ENCODE measurements at regions not wholly inside any gene's neighbourhood (a gene's known extent, or its start where the extent isn't known, plus 50 kb on each side); places are given as distances from the start of the nearest gene placed in this dataset.

DNA sequence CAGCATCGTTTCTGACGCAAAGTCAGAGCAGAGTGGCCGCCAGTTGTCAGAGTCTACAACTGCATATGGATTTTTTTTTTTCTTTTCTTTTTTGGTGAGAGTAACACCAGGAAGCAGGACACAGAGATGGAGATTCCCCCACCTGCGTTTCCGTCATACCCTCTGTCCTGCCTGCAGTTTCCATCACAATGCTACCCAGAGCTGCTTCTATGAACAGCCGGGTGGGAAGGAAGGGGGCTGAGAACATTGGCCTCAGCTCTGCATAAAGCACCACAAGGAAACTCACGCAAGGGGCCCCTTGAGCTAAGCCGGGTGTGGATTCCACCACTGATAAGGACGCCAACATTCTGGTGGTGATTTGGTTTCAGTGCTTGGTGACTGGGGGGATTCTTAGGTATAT is 183.5 kb upstream of the AFDN start:
- no peak for DNase-seq

DNA sequence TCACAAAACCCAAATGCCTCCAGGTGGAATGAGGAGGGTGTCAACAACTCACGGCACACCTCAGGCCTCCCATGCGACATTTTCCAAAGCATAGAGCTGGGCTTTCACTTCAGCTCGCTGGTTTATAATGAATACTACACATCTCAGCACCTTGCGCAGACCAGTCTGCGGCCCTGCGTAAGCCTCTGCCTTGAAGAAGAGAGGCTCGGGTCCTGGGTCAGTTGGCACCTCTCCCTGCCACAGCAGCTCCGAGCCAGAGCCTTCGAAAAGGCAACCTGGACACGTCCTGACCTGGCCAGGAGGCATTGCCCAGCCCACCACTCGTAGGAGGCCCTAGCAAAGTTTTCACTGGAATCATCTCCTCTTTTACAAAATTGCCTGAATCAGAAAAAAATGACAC is 183.0 kb upstream of the AFDN start:
- DNase-seq = no peak

DNA sequence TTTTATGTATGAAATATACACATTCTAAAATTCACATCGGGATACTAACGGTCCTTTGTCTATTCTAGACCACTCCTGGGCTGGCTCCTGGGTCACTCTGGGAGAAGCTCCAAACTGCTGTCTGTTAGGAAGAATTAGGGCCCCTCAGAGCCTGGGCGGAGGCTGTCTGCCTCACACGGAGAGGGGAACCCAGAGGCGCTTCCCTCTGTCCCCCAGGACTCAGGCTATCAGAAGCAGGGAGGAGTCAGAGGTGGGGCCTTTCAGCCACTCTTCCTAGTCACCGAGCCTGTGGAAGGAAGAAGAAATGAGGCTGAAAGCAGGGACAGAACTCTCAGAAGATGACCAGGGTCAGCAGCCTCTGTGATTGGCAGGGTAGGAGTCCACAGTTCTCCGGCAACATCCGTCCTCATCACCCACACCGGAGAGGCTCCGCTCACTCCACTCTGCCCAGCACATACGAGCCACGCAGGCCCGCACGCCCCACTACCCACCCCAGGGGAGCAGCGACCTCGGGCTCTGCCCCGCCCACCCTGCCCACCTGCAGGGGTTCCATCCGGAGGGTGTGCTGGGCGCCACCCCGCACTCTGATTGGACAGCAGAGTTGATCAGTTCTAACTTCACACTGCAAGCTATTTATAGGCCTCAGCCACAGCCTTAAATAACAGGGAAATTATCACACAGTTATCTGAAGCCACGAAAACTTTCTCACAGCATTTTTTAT is 182.1 kb upstream of the AFDN start:
- DNase-seq = no peak

DNA sequence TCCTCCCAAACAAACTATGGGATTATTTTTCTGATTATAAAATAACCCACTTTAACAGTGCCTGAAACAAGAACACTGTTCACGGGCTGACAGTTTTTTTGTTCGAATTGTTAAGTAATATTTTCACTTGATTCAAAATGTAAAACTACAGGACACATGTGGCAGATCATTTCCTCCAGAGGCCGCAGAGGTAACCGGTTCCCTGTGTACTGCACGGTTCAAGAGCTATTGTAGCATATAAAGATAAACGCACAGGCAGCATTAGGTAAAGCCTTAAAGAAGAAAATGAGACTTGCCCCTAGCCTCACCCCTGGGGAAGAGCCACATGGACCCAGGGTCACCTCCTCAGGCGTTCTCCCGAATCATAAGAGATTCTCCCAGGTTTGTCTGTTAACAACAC is 181.3 kb upstream of the AFDN start:
- no peak for DNase-seq

DNA sequence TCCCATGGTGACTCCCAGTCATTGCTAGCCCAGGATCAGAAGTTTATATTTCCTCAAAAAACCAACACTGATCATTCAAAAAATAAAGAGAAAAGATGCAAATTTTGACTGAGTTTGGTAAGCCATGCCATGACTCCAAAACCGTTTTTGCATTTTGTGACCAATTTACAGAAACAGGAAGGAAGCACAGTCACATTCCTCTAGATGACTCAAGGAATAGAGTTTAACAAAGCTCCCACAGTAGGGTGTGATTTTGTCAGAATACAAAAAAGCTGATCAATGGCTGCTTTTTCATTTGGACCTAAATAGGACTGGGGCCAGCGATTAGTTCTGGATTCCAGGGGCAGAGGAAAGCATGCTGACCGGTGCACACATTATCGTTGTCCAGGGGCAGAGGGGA is 179.4 kb upstream of the AFDN start:
- DNase-seq = no peak

DNA sequence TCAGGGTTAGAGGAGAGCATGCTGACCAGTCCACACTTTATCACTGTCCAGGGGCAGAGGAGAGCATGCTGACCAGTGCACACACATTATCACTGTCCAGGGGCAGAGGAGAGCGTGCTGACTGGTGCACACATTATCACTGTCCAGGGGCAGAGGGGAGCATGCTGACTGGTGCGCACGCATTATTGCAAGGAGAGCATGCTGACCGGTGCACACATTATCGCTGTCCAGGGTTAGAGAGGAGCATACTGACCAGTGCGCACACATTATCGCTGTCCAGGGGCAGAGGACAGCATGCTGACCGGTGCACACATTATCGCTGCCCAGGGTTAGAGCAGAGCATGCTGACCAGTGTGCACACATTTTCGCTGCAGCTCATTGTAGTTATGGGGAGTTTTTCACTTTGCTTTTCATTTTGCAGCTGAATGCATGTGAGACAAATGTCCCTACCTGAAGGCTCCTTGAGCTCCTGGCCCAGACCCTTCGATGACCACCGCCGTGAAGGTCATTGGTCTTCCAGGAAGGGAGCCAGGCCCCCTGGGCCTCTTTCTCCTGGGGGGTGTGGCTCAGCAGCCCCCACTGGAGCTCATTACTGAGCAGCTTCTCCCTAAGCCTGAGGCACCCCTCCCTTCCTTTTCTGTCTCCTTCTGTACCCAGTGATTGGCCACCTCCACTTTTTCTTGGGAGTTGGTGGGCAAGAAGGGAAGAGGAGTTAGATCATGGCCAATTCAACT is 178.8 kb upstream of the AFDN start:
- DNase-seq = no peak

DNA sequence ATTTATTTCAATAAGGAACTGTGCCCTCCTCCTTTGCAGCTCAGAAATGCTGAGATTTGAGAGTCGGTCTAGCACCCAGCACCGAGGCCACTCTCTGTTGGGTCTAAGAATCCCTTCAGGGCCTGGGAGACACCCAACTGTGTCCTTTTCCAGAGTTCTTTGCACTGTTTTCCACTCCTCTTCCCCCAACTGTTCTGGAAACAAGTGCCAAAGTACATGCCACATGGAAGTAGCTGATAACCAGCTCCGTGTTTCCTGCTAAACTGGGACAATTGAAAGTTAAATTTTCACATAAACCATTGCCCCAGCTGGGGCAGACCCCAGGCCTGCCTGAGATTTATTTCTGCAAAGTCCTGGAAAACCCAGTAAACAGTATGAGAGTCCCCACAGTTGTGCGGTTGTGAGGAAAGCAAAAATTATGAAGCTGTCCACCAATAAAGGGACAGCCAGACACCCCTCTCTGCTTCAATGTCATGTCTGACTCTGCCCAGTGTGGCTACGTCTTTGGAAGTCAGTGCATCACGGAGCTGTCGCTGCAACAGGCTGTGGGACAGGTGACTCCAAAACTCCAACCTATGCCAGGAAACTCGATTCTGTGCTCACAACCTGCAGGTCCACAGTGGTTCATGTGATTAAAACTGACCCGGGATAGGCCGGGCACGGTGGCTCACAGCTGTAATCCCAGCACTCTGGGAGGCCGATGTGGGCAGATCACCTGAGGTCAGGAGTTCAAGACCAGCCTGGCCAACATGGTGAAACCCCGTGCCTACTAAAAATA is 178.0 kb upstream of the AFDN start:
- DNase-seq = no peak

DNA sequence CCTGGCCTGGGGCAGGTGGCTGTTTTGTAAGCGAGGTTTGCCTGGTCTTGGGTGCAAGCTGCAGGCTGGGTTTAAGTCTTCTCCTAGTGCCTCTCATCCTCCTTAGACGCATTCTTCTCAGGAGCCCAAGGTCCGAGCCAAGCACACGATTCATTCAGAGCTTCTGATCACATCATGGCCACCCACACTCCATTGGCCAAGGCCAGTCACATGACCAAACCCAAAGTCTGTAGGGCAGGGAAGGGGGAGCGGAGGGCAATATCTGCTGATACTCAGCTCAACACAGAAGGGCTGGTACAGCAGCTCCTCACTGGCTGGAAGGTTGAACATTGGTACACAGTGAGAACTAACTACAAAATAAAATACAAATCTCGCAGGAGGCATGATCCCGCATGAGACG is 177.2 kb upstream of the AFDN start:
- DNase-seq = no peak

DNA sequence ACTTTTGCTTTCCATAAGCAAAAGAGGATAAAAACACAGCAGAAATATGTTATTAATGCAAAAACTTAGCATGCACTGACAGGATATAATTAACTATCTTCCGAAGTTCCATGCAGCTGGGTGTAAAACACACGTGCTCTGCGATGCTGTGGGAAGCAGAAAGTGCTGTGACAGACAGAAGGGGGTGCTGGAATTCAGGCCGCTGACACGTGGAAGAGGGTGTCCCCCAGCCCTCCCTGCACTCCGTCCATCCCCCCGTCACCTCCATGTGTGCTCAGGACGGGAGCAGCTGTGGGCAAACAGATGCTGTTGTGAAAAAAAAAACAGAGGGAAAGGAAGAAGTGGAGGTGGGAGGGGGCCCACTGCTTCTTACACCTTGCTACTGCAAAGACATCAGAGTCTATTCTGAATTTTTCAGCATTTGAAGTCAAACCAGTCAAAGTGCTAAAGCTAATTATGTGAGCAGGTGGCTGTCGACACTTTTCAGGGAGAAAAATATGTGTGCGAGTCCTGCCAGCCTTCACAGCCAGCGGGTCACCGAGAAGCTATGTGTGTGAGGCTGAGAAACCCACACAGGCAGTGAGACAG is 175.9 kb upstream of the AFDN start:
- DNase-seq = no peak

DNA sequence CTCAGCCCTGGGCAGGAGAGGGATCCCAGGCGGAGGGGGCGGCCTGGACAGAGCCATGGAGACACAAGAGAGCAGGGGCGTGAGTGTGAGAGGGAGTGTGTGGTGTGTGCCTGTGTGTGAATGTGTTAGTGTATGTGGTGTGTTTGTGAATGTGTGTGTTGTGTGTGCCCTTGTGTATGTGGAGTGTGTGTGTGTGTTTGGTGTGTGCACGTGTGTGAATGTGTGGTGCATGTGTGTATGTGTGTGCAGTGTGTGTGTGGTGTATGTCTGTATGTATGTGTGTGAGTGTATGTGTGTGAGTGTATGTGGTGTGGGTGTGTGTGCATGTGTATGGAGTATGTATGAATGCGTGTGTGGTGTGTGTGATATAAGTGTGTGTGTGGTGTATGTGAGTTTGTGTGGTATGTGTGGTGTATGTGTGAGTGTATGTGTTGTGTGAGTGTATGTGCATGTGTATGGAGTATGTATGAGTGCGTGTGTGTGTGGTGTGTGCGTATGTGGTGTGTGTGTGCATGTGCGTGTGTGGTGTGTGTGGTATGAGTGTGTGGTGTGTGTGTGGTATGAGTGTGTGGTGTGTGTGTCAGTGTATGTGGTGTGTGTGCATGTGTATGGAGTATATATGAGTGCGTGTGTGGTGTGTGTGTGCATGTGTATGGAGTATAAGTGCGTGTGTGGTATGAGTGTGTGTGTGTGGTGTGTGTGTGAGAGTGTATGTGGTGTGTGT is 175.2 kb upstream of the AFDN start:
- no peak for DNase-seq

DNA sequence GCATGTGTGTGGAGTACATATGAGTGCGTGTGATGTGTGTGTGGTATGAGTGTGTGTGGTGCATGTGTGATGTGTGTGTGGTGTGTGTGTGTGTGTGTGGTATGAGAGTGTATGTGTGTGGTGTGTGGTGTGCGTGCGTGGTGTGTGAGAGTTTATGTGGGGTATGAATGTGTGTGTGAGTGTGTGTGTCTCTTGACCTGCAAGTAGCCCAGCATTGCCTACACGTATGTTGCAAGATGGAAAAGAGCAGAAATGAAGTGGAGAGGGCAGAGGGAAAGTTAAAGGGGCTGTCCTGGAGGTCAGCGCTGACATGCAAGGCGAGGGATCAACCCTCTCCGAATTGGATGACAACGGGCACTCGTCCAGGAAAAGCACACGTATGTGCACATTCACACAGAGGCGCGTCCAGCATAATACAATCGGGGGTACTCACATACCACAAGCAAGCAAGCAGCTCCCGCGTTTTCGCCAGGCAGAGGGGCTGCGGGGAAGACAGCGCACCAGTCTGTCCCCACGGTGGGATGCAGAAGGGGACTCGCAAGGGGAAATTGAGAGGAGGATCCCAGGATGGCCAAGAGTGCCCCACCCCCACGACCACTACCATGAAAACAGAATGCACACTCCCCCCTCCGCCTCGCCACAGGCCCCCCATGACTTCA is 174.5 kb upstream of the AFDN start:
- DNase-seq = no peak

DNA sequence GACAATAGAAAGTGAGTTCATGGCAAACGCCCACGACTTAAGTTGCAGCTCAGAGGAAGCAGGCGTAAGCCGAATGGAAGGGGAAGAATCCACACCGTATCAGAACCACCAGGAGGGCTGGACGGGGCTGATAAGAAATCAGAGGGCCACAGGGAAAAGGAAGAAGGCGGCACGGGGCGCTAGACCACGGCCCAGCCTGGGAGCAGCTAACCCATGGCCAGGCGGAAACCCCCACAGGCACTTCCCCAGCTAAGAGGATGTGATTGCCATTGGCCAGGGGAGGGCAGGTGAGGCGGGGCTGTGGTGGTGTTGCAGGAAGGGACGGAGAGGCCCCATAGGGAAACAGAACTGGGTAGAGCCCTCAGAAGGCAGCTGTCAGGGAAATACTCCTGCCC is 174.0 kb upstream of the AFDN start:
- no peak for DNase-seq

DNA sequence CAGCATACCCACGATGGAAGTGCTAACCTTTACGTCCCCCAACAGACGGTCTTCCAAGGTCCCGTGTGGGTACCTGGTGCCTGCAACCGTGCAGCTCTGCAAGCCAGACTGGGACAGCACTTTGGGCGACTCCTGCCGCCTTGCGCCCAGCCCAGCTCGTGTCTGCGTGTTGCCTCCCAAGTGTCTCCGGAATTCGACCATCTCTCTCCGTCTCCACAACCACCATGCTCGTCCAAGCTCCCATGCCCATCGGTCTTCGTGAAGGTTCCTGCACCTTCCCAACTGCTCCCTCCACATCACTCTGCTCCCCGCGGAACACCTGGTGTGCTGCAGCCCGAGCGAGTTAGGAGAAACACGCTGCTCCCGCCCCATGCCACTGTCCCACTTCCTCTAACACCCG is 173.2 kb upstream of the AFDN start:
- no peak for DNase-seq

DNA sequence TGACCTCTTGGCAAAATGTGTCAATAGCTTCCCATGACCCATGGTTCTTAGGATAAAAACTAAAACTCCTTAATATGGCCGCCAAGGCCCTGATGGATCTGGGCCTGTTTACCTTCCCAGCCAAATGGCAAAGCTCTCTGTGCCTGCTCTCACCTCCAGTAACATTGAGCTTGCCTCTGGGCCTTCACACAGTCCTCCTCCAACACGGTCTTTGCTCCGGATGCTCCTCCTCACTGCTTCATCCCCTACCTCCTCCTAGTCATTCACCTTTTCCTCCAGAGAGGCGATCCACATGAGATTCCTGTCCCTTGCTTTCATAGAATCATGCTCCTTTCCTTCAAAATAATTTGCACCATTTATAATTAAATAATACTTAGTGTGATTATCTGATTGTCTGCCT is 172.3 kb upstream of the AFDN start:
- DNase-seq = no peak

DNA sequence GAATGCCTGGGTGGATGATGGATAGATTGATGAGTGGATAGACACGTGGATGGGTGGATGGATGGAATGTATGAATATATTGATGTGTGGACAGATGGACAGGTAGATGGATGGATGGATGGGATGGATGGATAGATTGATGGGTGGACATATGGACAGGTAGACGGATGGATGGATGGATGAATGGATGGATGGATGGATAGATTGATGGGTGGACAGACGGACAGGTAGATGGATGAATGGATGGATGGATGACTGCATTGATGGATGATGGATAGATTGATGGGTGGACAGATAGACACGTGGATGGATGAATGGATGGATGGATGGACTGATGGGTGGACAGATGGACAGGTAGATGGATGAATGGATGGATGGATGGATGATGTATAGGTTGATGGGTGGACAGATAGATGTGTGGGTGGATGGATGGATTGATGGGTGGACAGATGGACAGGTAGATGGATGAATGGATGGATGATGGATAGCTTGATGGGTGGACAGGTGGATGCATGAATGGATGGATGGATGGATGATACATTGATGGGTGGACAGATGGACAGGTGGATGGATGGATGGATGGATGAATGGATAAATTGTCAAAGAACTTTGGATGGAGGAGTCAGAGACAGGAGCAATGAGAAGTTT is 171.4 kb upstream of the AFDN start:
- DNase-seq = no peak

DNA sequence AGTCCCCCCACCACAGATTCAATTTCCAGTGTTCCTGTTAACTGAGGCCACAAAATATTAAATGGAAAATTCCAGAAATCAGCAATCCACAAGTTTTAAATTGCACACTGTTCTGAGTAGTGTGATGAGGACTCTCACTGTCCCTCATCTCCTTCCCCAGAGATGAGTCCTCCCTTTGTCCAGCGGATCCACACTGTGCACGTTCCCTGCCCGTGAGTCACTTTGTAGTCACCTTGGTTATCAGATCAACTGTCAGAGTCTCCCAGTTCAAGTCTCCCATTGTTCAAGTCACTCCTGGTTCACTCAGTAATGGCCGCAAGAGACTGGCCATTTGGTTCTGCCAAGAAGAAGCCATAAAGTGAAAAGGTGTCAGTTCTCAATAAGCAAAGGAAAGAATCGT is 168.6 kb upstream of the AFDN start:
- DNase-seq = no peak

DNA sequence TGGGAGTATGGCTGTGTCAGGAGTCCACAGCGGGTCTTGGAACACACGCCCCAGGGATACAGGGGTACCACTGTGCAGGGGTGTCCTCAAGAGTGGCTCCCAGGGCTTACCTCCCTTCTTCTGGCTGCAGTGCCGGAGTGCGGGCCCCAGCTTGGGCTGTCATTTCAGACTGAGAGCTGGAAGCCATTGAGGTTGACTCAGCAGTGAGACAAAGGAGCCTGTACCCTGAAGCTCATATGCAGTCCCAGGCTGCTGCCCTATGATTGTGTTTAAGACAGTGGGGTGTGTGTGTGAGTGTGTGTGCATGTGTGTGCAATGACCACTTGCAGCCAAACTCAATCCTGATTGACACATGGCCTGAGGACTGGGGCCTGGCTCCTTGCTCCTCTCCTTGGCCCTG is 167.7 kb upstream of the AFDN start:
- DNase-seq = no peak

DNA sequence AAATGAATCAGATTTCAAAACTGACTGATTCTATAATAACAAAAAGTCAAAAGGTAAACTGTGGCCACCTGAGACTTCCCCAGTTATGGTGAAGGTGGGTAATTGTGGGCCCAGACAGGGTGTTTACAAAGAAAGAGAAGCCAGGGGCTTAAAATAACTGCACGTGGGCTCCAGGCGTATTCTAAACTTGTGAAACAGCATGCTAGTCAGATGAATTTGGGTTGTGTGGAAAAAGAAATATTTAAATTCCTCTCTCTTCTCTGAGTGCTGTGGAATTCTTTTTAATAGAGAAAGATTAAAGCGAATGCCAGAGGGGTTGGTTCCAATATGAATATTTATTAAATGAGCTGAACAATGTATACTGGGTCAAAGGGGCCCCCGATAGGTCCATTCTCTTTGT is 166.3 kb upstream of the AFDN start:
- no peak for DNase-seq

DNA sequence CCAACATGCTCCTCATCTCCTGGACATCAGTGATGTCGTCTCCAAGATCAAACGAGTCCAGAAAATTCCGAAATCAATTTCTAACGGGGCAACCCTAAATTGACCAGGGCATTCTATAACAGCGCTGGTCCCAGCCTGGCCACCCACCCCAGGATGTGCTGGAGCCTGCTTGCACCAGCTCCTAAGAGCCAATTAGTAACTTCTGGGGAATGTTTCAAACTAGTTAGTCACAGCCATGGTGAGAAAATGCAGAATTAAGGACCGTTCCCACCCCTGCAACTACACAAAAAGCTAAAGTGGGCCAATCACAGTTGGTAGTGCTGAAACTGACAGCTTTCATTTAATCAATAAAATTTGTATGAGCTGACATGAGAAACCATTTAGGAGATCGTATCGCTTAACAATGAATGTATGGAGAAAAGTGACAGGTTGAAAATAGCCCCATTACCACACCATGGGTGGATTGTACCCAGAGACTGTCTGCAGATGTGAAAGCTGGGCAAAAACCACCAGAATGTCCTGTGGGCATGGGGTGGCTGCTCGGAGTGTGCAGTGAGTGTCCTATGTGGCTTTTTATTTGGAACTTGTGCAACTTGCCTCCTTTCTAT is 165.7 kb upstream of the AFDN start:
- no peak for DNase-seq

DNA sequence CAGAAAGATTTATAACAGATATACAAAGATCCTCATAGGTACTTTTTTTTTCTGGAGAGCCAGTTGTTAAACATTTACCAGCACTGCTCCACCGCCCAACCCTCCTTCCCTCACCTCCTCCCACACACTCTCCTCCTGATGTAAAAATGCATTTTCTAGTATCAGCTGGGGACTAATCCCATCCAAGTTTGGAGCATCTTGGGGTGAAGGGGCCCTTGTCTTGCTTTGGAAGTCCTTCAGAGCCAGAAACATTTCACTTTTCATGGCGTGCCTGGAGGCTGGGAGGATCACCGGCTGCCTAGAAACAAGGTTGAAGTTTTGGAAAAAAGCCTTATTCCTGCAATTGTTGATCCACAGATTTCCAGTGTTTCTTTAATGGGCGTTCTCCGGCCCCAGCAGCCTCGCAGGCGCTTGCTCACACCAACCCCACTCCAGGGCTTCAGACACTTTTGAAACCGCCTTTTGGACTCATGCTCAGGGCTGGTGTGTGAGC is 165.1 kb upstream of the AFDN start:
- DNase-seq = no peak

All from stimulated activated CD4-positive, alpha-beta T cell treated with anti-CD3 and anti-CD28 coated beads, Interleukin-4, amount 100 ng/mL, for 1 hour (primary cell).